GM21423 (cell line): ENCODE measurements at regions not wholly inside any gene's neighbourhood (a gene's known extent, or its start where the extent isn't known, plus 50 kb on each side); places are given as distances from the start of the nearest gene placed in this dataset.

Source experiments
- ATAC-seq: cut with Tn5 transposase; IDR thresholded peaks from one replicate; pipeline ENCODE4 v1.9.1; 2021; ENCODE audit warnings: mild to moderate bottlenecking, moderate library complexity; ENCODE audit not compliant: unreplicated experiment

DNA sequence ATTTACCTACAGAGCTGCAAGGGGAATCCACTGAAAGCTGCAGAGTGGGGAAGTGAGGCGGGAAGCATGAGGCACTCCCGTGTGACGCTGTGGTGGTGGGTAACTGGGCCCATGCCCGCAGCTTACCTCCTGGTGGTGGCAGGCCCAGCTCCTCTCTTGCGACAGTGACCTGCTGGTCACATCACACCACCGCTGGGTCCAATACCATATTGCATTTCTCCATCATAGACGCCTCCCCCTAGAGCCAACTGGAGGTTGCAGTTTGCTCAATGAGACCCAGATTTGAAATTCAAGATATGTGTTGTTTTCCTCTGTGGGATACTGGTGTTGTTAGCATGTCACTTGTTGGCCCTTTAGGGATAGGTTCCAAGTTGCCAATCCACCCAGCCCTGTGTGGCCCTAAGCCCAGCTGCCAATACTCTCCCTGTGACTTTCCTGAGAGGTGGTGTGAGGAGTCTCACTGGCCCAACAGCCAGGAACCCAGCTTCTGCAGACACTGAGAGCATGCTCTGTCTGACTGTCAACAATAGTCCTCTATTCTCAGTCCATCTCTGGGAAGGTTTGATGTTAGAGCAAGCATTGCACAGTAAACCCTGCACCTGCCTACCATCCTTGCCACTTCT, 428.3 kb downstream of the GADD45G start:
- ATAC-seq, result no peak

DNA sequence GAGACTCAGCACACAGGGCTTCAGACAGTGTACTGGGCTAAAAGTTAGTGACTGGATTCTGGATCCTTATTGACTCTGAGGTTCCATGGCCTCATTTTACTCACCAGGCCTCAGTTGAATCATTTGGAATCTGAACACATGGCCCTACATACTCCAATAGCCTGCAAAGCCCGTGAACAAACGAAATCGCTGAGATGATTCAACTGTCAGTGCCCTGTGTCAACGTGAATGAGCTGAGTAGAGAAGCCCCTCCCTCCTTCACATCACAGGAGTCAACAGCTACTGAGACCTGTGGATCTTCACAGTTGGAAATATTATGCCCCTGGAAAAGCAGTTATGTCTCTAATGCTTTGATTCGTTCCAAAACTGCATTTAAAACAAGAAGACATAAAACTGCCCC, 429.3 kb downstream of the GADD45G start:
- ATAC-seq, result no peak

DNA sequence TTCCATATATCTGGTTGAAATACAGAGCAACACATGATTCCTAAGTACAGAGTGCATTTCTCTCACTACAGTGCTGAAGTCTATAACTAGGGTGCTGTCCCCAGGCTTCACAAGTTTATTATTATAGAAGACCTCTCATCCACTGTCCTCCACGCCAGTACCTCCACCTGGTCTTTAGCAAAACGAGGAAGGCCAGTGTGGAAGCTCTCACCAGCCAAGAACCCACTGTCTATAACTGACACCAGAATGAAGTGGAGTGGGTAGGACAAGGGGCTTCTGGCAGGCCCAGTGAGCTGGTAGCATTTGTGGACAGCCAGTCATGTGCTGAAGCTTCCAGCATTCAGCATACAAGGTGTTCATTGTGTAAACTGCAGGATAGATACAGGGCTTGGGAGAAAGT, 430.7 kb downstream of the GADD45G start:
- no peak for ATAC-seq

DNA sequence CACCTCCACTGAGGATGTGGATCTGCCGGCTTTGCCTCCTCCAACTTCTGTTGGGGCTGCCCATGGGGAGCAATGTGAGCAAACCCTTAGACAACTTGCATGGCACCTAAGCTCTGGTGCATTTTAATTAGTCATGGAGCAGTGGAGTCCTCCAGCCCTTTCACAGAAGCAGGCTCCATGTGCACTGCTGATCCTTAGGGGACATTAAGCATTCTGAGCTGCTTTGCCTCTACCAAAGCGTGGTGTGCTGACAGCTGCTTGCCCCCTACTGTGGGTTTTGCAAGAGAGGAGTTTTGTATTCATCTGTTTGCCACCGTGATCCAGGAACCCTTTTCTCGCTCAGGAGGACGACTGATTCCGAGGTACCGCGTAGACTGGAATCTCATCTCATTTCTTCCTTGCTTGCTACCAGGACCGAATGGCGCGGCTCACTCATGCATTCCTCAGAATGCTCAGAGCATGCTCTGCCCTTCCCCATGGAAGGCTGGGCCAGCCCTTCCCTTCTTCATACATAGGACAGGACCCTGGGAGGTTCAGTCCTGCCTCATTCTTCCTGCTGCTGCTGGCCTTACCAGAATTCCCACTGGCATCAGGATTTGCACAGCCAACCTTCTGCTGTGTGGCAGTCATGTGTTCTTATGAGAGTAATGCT, 432.5 kb downstream of the GADD45G start:
- no peak for ATAC-seq

DNA sequence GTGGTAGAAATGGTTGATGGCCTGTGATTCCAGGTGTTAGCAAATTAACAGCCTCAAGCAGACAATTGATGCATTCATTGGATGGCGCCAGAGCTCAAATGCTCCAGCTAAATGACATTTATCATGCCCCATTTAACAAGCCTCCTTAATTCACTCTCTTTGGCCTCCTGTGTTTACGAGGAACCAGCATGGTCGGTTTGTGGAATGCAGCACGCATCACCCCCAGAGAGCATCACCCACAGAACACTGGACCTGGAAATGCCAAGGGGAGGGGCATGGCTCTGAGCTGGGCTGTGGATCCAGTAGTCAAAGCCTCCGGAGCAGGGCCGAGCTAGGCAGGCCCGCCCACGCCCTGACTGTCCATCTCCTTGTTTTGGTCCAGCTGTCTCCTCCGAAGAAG, 434.0 kb downstream of the GADD45G start:
- ATAC-seq, result no peak

DNA sequence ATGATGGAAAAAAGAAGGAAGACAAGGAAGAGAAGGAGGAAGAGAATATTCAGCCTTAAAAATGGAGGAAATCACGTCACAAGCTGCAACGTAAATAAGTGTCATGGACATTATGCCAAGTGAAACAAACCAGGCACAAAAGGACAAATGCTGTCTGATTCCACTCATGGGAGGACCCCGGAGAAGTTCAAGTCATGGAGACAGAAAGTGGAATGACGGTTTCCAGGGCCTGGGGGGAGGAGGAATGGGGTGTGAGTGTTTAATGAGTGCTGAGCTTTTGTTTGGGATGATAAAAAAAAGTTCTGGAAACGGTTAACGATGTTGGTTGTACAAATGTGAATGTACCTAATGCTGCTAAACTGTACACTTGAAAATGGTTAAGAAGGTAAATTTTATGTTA, 439.5 kb downstream of the GADD45G start:
- ATAC-seq, result no peak

DNA sequence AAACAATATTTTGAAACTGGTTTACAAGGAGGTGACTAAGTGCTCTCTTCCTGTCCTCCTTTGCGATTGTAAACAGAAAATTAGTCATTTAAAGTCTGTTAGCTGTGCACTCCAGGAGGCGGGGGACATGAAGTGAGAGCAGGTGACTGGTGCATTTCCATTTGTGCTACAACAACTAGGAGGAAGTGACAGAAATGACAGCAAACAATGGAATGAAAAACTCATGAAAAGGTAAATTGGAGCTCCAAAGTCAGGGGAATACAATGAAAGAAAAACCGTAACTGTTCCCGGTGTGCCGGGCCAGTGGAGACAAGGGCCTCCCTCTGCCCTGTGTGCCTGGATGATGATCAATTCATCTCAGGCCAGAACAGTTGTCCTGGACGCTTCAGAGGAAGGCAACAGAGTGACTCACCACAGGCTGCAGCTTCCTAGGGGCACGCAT, 439.9 kb downstream of the GADD45G start:
- ATAC-seq, result no peak

DNA sequence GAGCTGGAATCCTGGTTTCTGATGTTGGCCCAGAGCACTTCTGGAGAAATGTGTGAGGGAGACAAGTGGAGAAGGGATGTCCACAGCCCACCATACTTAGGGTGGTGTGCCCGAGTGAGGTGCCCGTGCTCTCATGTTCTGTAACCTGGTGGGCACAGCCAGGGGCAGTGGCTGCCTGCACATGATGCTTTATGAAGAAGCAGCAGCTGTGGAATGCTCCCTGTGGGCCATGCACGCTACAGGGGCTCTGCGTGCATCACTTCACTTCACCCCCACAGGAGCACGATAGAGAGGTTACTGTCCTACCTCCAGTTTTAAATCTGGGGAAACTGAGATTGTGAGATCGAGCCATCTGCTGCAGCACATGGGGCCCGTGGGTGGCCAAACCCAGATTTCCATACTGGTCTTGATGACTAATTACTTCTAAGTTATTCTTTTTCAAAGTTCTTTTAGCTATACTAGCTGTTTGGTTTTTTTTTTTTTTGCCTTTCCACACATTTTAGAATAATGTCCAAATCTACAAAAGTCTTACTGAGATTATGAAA, 441.6 kb downstream of the GADD45G start:
- no peak for ATAC-seq

DNA sequence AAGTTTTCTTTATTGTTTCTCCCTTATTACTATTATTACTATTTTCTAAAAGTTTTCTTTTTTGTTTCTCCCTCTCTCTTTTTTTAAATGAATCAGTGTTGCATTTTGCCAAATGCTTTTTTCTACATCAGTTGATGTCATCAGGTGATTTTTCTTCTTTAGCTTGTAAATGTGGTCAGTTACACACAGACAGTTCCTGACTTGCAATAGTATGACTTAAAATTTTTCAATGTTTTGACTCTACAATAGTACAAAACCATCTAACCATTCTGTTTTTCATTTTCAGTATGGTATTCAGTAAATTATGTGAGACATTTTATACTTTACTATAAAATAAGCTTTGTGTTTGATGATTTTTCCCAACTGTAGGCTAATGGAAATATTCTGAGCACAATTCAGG, 443.0 kb downstream of the GADD45G start:
- ATAC-seq, result no peak

DNA sequence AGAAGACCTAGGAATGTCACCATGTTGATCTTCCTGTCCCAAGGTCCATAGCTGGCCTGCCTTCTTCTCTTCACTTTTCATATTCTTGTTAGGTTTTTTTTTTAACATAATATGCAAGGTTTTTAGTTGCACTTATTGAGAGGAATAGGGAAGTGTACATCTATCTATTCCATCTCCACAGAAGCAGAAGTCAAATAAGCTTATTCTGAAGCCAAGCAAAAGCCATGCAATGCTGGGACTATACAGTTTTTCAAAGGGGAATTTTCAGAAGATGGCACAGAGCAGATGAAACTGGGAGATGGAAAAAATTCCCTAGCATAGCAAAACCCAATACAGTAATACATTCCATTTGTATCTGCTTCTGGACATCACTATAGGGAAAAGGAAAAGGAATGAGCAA, 447.6 kb downstream of the GADD45G start:
- no peak for ATAC-seq

DNA sequence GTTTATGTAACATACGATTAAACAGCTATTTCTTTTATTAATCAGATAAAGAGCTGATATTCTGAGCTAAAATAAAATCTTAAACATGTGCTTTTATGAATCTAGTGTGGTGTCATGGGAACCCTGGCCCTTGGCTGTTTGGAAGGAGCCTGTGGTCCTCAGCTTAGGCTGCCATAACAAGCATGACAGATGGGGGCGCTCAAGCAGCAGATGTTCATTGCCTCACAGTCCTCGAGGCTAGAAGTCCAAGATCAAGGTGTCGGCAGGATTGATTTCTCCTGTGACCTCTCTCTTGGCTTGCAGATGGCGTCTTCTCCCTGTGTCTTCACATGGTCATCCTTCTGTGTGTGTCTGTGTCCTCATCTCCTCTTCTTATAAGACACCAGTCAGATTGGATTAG, 448.2 kb downstream of the GADD45G start:
- no peak for ATAC-seq

DNA sequence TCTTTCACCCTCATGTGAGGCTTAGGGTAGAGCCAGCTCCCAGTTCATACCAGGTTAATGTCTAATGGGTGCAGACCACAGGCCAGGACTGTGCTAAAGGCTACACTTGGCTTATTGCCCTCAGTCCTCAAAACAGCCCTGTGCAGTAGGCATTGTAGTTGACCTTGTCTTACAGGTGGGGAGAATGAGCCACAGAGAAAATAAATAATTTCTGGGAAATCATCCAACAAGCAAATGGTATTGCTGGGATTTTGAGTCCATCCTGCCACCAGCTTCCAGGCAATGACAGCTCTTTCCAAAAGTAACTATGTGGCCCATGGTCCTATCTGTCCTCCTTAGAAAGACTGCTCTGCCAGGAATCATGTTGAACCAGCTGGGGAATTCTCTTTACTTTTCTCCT, 450.0 kb downstream of the GADD45G start:
- no peak for ATAC-seq

DNA sequence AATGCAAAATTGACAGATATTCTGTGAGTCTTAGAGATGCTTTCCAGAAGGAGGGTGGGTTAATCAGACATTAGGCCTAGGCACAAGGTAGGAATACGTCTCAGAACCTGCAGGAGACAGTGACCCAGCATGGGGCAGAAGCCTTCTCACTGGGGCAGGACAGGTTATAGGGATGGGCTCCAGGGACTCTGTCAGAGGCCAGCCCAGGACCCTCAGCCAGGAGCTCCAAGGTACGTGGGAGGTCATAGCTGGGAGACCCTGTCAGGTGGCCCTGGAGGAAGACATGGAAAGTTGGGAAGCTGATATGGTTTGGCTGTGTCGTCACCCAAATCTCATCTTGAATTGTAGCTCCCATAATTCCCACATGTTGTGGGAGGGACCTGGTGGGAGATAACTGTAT, 450.4 kb downstream of the GADD45G start:
- ATAC-seq, result no peak

DNA sequence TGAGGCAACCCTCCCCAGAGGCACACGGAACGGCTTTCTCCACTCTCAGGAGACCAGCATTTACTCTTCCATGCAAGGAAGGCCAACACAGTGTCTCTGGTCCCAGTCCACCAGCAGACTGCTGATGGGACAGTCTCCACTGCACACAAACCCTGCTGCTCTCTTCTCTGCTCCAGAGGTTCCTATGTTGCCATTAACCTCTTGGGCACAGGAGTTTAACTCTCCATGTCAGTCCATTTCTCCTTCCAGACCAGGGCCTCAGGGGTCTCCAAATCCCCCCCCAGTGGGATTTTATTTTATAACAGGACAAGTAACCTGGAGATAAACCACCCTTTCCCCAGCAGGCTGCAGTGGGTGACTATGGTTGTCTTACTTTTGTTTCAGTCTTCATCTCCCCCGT, 452.5 kb downstream of the GADD45G start:
- ATAC-seq, result no peak

DNA sequence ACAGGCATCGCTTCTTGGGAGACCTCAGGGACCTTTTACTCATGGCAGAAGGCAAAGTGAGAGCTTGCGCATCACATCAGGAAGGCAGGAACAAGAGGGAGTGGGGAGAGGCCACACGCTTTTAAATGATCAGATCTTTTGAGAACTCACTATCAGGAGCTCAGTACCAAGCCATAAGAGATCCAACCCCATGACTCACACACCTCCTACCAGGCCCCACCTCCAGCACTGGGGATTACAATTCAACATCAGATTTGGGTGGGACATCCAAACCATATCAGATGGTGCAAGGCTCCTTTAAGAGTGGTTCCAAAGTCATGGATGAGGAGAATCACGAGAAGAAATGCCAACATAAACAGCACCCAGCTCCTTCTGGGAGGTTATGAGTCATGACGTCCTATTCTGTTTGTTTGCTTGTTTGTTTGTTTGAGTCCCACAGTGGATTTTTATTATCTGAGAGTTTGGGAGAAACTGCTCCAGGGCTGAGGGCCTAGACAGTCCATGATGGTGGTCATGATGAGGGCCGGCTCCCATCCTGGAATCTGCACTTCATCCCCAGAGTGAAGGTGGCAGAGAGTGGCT, 453.5 kb downstream of the GADD45G start:
- no peak for ATAC-seq

DNA sequence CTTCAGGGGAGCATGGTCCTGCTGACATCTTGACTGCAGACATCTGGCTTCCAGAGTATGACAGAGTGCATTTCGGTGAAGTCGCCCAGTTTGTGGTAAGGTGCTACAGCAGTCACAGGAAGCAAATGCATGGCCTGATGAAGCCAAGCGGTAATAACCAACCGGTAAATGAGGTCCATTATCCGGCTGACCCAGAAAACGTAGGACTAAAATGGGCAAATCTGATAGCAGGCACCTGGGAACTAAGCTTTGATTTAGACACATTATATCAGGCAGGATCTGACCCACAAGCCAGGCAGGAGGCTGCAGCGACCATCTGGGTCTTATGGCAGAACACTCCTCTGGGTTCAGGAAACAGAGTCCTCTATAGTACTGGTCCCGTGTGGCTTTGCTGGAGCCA, 454.6 kb downstream of the GADD45G start:
- no peak for ATAC-seq

DNA sequence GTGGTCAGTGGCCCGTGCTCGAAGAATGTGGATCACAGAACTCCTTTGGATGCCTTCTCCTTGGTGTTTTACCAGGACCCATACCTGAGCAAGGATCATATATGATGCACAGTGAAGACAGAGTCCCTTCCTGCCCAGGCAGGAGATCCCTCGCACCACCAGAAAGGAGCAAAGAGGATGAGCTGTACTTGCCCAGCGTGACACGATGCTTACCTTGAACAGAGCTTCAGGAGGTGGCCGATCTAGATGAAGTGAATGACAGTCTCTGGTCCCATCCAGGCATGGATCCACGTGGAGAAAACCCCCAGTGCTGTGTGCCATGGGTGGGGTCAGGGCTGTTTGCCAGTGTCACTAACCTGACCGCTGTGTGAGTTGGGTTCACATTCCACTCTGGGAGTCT, 455.4 kb downstream of the GADD45G start:
- ATAC-seq, result no peak

DNA sequence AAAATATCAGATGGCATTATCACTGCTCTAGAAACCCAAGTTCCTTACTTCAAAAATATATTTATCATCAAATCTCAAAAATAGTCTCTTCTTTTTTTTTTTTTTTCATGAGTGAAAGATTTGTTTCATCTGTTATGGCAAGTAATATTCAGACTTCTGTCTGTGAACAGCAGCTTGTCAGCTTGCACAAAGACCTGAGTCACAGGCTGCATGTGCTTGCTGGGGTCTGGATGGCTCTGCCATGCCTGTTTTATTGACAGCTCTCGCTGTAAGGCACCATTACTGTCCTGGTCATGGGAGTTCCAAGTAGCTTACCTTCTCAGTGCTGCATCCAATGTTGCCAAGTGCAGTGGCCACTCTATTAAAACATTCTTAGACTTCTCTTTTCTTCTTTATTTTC, 456.4 kb downstream of the GADD45G start:
- ATAC-seq, result no peak

DNA sequence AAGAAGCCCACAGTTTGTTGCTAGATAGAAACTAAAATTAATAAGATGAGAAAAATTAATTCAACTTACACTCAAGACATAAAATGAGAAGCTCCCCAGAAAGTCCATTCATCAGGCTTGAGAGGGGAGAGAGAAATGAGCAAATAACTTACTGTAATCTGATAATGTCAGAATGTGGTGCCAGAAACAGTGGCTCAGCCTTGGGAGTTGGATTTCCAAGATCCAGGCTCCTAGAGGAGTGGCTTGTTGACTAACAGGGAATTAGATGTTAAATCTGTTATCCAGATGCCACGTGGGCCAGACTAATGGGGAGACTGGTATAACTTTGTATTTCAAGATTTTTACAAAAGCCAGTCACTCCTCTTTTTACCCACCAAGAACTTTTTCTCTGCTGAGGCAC, 458.2 kb downstream of the GADD45G start:
- no peak for ATAC-seq

DNA sequence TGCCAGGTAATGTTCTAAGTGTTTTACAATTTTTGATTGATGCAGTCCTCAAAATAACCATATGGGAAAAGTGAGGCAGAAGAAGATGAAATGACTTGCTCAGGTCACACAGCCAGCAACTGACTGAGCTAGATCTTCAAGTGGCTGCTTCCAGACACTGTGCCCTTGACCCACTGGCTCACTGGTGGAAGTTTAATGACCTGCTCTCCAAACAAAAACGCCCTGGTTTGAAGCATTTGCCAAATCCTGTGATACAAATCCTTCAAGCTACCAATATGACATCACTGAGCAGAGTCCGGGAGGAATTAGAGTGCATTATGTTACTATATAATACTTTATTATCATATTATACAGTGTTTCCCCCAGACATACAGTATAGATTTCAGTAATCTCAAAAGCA, 459.4 kb downstream of the GADD45G start:
- ATAC-seq, result no peak

DNA sequence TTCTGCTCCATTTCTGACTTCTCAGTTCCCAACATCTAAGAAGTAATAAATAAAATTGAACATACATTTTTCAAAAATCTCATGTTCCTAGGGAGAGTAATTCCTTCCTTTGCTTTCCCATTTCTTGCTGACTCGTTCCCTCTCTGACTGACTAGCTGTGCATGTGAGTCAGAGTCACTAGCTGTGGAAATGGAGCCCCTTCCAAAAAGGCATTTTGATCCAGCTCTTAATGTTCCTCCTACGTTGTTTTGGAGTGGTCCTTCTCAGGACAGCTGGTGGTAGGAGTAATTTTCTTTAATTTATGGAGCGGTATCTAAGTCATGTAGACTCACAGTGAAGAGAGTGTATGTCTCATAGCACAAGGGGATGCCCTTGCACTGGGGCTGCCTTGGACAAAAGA, 460.2 kb downstream of the GADD45G start:
- ATAC-seq, result no peak

DNA sequence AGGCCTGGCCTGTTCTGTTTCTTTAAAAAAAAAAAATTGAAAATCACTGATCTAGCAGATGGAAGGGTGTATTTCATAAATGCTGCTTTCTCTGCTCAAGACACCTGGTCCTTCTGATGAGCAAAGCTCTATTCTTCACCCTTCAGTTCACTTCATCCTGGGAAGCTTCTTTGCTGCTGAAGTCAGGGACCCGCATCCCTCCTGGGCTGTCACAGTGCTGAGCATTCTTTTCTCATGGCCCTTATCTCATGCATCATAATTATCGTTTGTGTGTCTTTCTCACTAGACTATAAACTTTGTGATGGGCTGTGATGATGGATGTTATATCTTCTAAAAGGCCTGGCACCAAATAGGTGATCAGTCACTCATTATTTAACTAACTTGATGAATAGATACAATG, 461.0 kb downstream of the GADD45G start:
- no peak for ATAC-seq
